Right ventricle myocardium superior (tissue), 1 donor: ENCODE measurements at regions not wholly inside any gene's neighbourhood (a gene's known extent, or its start where the extent isn't known, plus 50 kb on each side); places are given as distances from the start of the nearest gene placed in this dataset.
"Not testable (repeated sequence)": the region's sequence is repeated elsewhere in the genome, so short reads cannot be mapped to it uniquely, and the experiment has no call there.

Experiments
- ATAC-seq: fragments of 200-7000 bp; cut with Tn5 transposase; one replicate; pipeline ENCODE4 v1.9.1; 2020; ENCODE audit warnings: mild to moderate bottlenecking; ENCODE audit not compliant: poor library complexity
- DNase-seq: peaks from one replicate; pipeline ENCODE4 v3.0.0-alpha.2; 2020
- intact Hi-C: fragments of 100-400 bp; cut with DNase I; formaldehyde crosslinking; loops from one replicate; pipeline ENCODE4 v1.11.2; 2022
- donor health status: DM: no; HTN: yes; CAD: no; lungs with severe emphysema.

GRCh38 chr11:133660202-133660568 is 127.9 kb upstream of the OPCML start:
- intact Hi-C loops, result no loop called here
- DNase-seq (no peak), ATAC-seq (no peak)

- intact Hi-C loops, result no loop called here
- no peak for ATAC-seq
- no peak for DNase-seq
These were observed 127.4 kb upstream of the OPCML start for GRCh38 chr11:133659538-133660201.

- ATAC-seq, result no peak
- intact Hi-C loops, result no loop called here
- DNase-seq, result no peak
These were observed 124.8 kb upstream of the OPCML start for GRCh38 chr11:133657054-133657453.

- ATAC-seq (no peak), DNase-seq (no peak)
- intact Hi-C loops, result no loop called here
These were observed 123.9 kb upstream of the OPCML start for GRCh38 chr11:133656082-133656635.

- ATAC-seq (no peak), DNase-seq (no peak)
- intact Hi-C loops, result no loop called here
These were observed 122.4 kb upstream of the OPCML start for GRCh38 chr11:133654630-133655212.

GRCh38 chr11:133653336-133653735 is 121.0 kb upstream of the OPCML start:
- DNase-seq (no peak), ATAC-seq (no peak)
- intact Hi-C loops, result no loop called here

- intact Hi-C loops, result no loop called here
These were observed 117.8 kb upstream of the OPCML start for GRCh38 chr11:133650082-133650481.

GRCh38 chr11:133649040-133649439 is 116.7 kb upstream of the OPCML start:
- intact Hi-C loops, result no loop called here
- no peak for DNase-seq
- ATAC-seq, result no peak

More at GRCh38 chr11:133650082-133650481, 117.8 kb upstream of the OPCML start:
- DNase-seq, result no peak
- peak; percentile 51 for ATAC-seq

- ATAC-seq (peak; percentile 62), DNase-seq (no peak)
- intact Hi-C loops, result no loop called here
These were observed 107.1 kb upstream of the OPCML start for GRCh38 chr11:133639408-133639807.

GRCh38 chr11:133638921-133639320 is 106.6 kb upstream of the OPCML start:
- intact Hi-C loops, result no loop called here
- ATAC-seq, result no peak
- no peak for DNase-seq

GRCh38 chr11:133636711-133637355 is 104.5 kb upstream of the OPCML start:
- intact Hi-C loops, result no loop called here
- DNase-seq (no peak), ATAC-seq (no peak)

GRCh38 chr11:133635244-133635739 is 103.0 kb upstream of the OPCML start:
- DNase-seq (no peak), ATAC-seq (no peak)
- intact Hi-C loops, result no loop called here

GRCh38 chr11:133628371-133628770 is 96.1 kb upstream of the OPCML start:
- ATAC-seq, DNase-seq, intact Hi-C loops: not testable (repeated sequence)

- DNase-seq, result no peak
These were observed 89.3 kb upstream of the OPCML start for GRCh38 chr11:133621611-133622010.

GRCh38 chr11:133619973-133620372 is 87.7 kb upstream of the OPCML start:
- ATAC-seq (peak; percentile 70), DNase-seq (no peak)
- intact Hi-C loops, result no loop called here

More at GRCh38 chr11:133621611-133622010, 89.3 kb upstream of the OPCML start:
- no peak for ATAC-seq
- intact Hi-C loops, result no loop called here

GRCh38 chr11:133619397-133619796 is 87.1 kb upstream of the OPCML start:
- intact Hi-C loops, result no loop called here
- peak; percentile 66 for ATAC-seq
- no peak for DNase-seq

- intact Hi-C loops, result no loop called here
- DNase-seq (no peak), ATAC-seq (no peak)
These were observed 86.2 kb upstream of the OPCML start for GRCh38 chr11:133618544-133618943.

- no peak for ATAC-seq
- intact Hi-C loops, result no loop called here
- no peak for DNase-seq
These were observed 76.2 kb upstream of the OPCML start for GRCh38 chr11:133608496-133608895.

- ATAC-seq (no peak), DNase-seq (no peak)
- intact Hi-C loops, result no loop called here
These were observed 73.8 kb upstream of the OPCML start for GRCh38 chr11:133606124-133606523.

GRCh38 chr11:133605482-133605881 is 73.2 kb upstream of the OPCML start:
- intact Hi-C loops, result no loop called here
- no peak for DNase-seq
- ATAC-seq, result no peak
